Sigmoid colon (tissue), 4 donors: ENCODE measurements at regions not wholly inside any gene's neighbourhood (a gene's known extent, or its start where the extent isn't known, plus 50 kb on each side); places are given as distances from the start of the nearest gene placed in this dataset.

Experiments used
- EP300 ChIP-seq, 4 donors: sonication (generic); formaldehyde crosslinking; IDR thresholded peaks; one replicate each; pipeline ENCODE4 v1.6.1; 2017; ENCODE audit warnings: antibody characterized with exemption in 4 of 4
- POLR2A ChIP-seq, 2 donors: fragments of 450-650 bp; IDR thresholded peaks; one replicate each; pipeline ENCODE4 v1.6.1; 2016; ENCODE audit warnings: antibody characterized with exemption in 2 of 2, mild to moderate bottlenecking in 2 of 2, moderate library complexity in 2 of 2
- POLR2AphosphoS5 ChIP-seq, 4 donors: sonication (generic); formaldehyde crosslinking; IDR thresholded peaks; one replicate each; pipeline ENCODE4 v1.6.1; 2017; ENCODE audit warnings: antibody characterized with exemption in 4 of 4
- TF ChIP-seq, protein P1 (sequence below), 4 experiments: fragments of 450-650 bp in 3 of 4; fragments of 200-600 bp in 1 of 4; IDR thresholded peaks; one replicate each; pipeline ENCODE4 v1.5.1; 2016 to 2019; ENCODE audit warnings: antibody characterized with exemption in 4 of 4, mild to moderate bottlenecking in 3 of 4, moderate library complexity in 2 of 4

DNA sequence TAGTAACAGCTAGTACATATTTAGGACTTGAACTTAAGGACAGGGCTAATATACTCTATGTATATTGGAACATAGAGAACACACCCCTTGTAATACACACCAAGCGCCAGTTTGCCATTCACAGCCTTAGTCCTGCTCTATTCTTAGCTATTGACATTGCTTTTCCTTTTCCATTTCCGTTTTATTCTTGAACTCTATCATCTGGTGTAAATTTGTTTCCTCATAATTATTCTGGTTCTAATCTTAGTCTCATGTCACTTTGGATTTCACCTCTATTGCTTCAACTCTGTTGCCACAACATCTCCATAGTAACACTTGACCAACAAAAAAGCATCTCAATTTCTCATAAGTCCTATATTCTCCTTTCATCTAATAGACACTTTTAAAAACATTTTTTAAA is 225.7 kb downstream of the PHLDA1 start:
- TF ChIP-seq, protein P1, sequence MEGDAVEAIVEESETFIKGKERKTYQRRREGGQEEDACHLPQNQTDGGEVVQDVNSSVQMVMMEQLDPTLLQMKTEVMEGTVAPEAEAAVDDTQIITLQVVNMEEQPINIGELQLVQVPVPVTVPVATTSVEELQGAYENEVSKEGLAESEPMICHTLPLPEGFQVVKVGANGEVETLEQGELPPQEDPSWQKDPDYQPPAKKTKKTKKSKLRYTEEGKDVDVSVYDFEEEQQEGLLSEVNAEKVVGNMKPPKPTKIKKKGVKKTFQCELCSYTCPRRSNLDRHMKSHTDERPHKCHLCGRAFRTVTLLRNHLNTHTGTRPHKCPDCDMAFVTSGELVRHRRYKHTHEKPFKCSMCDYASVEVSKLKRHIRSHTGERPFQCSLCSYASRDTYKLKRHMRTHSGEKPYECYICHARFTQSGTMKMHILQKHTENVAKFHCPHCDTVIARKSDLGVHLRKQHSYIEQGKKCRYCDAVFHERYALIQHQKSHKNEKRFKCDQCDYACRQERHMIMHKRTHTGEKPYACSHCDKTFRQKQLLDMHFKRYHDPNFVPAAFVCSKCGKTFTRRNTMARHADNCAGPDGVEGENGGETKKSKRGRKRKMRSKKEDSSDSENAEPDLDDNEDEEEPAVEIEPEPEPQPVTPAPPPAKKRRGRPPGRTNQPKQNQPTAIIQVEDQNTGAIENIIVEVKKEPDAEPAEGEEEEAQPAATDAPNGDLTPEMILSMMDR (IDR thresholded peaks at IDR 0.05): no peak
- TF ChIP-seq POLR2A (IDR thresholded peaks at IDR 0.05): no peak
- TF ChIP-seq POLR2AphosphoS5 (IDR thresholded peaks at IDR 0.05): no peak
- no peak for TF ChIP-seq EP300 (IDR thresholded peaks at IDR 0.05)
